Vagina (tissue), 2 donors: ENCODE measurements at regions not wholly inside any gene's neighbourhood (a gene's known extent, or its start where the extent isn't known, plus 50 kb on each side); places are given as distances from the start of the nearest gene placed in this dataset.

ENCODE experiments used
- POLR2A ChIP-seq, 2 donors: fragments of 450-650 bp; IDR thresholded peaks; one replicate each; pipeline ENCODE4 v1.6.1; 2017; ENCODE audit warnings: antibody characterized with exemption in 2 of 2, mild to moderate bottlenecking in 2 of 2, moderate library complexity in 2 of 2
- POLR2AphosphoS5 ChIP-seq, 2 donors: sonication (generic); formaldehyde crosslinking; IDR thresholded peaks; one replicate each; pipeline ENCODE4 v1.9.0; 2017; ENCODE audit warnings: antibody characterized with exemption in 2 of 2, mild to moderate bottlenecking in 2 of 2, low read depth in 1 of 2; ENCODE audit not compliant: insufficient read depth in 1 of 2
- TF ChIP-seq, protein P1 (sequence below), 3 experiments: fragments of 450-650 bp in 2 of 3; fragments of 200-600 bp in 1 of 3; sonication (generic) in 1 of 3; IDR thresholded peaks; one replicate each; pipeline ENCODE4 v1.5.1; 2017 to 2019; ENCODE audit warnings: antibody characterized with exemption in 3 of 3, mild to moderate bottlenecking in 2 of 3, moderate library complexity in 2 of 3

DNA sequence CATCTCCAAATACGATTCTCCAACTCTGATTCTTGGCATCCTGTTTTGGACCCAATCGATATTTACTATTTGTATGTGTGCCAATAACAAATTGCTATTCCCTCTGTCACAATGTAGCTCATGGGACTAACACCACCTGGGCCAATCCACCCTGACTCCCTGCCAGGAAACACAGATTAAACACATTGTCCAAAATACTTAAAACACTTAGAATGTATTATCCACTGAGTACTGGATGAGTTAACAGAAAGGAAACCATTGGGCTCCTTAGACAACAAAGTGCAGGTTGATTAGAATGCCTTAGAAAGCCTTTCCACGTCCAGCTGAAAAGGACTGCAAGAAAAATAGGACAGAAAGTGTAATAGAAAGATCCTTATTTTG, 79.4 kb upstream of the ARHGAP28 start:
- TF ChIP-seq, protein P1, sequence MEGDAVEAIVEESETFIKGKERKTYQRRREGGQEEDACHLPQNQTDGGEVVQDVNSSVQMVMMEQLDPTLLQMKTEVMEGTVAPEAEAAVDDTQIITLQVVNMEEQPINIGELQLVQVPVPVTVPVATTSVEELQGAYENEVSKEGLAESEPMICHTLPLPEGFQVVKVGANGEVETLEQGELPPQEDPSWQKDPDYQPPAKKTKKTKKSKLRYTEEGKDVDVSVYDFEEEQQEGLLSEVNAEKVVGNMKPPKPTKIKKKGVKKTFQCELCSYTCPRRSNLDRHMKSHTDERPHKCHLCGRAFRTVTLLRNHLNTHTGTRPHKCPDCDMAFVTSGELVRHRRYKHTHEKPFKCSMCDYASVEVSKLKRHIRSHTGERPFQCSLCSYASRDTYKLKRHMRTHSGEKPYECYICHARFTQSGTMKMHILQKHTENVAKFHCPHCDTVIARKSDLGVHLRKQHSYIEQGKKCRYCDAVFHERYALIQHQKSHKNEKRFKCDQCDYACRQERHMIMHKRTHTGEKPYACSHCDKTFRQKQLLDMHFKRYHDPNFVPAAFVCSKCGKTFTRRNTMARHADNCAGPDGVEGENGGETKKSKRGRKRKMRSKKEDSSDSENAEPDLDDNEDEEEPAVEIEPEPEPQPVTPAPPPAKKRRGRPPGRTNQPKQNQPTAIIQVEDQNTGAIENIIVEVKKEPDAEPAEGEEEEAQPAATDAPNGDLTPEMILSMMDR (IDR thresholded peaks at IDR 0.05), result no peak
- TF ChIP-seq POLR2A (IDR thresholded peaks at IDR 0.05), result no peak
- no peak for TF ChIP-seq POLR2AphosphoS5 (IDR thresholded peaks at IDR 0.05; ENCODE audit: insufficient read depth in 1 of 2, low read depth in 1 of 2)
